ENCODE measurements at regions not wholly inside any gene's neighbourhood (a gene's known extent, or its start where the extent isn't known, plus 50 kb on each side); places are given as distances from the start of the nearest gene placed in this dataset.

DNA sequence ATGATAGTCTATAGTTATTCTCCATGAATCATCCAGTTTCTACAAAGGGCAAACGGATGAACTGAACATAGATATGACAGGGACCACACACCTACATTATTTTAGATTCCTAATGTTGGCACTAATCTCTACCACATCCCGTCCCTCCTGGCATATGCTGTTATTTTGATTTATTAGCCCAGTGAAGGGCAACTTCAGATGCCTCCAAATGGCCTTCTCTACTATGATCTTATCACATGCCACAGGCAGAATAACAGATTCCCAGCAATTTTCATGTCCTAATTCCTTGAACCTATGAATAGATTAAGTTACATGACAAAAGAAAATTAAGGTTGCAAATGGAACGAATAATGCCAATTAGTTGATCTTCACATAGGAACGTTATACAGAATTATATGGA, 474.7 kb downstream of the ANKRD7 start:
- no peaks in the 10 kb centered on the region for H3K9me3 ChIP-seq
- ATAC-seq = no peak
- no peaks in the 10 kb centered on the region for H3K27me3 ChIP-seq
- no peak overlapping the region for H3K27ac ChIP-seq
- intact Hi-C loops (cut with DNase I) = no loop called here
- no peaks in the 10 kb centered on the region for H3K4me1 ChIP-seq
- TF ChIP-seq, protein P1, sequence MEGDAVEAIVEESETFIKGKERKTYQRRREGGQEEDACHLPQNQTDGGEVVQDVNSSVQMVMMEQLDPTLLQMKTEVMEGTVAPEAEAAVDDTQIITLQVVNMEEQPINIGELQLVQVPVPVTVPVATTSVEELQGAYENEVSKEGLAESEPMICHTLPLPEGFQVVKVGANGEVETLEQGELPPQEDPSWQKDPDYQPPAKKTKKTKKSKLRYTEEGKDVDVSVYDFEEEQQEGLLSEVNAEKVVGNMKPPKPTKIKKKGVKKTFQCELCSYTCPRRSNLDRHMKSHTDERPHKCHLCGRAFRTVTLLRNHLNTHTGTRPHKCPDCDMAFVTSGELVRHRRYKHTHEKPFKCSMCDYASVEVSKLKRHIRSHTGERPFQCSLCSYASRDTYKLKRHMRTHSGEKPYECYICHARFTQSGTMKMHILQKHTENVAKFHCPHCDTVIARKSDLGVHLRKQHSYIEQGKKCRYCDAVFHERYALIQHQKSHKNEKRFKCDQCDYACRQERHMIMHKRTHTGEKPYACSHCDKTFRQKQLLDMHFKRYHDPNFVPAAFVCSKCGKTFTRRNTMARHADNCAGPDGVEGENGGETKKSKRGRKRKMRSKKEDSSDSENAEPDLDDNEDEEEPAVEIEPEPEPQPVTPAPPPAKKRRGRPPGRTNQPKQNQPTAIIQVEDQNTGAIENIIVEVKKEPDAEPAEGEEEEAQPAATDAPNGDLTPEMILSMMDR (IDR thresholded peaks at IDR 0.05) = no peak
- no peak overlapping the region for H3K4me3 ChIP-seq
- DNase-seq = no peak
- no peaks in the 10 kb centered on the region for H3K36me3 ChIP-seq

DNA sequence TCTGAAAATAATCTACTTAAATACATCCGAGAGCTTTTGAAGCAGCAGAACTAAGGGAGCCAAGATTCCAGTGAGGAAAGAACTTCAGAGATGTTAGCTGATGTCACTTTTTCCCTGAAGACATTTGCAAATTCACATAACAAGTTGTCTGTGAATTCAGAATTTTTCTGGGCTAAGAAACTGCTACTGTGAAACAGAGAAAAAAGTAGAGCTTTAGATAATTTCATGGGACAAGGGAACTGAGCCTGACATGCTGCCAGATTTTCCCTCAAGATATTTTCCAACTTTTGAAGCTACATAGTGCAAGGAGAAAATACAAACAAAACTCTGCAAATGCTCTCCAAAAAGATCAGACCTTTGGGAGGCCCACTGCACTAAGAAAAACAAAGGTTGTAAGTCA, 484.2 kb downstream of the ANKRD7 start:
- Histone ChIP-seq H3K4me1 (no peaks in the 10 kb centered on the region), H3K36me3 (no peaks in the 10 kb centered on the region), H3K4me3 (no peak overlapping the region), H3K27me3 (no peaks in the 10 kb centered on the region), H3K9me3 (no peaks in the 10 kb centered on the region), H3K27ac (no peak overlapping the region)
- TF ChIP-seq, protein P1 (IDR thresholded peaks at IDR 0.05) = no peak
- peak in 1 of 4 donors; percentile 5 for DNase-seq
- intact Hi-C loops (cut with DNase I) = no loop called here
- ATAC-seq = no peak

DNA sequence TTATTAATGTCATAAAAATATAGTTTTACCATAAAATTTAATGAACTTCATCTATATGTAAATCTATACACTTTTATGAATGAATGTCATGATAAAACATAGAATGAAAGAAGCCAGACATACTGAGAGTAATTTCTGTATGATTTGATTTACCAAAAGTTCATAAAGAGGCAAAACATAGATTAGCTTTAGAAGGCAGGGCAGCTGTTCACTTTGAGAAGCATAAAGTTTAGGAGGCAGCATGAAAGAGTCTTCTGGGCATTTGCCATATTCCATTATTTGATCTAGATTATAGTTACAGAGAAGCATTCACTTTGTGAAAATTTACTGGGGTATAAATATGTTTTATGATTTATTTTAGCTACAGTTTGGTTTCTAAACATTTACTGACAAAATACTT, 487.2 kb downstream of the ANKRD7 start:
- Histone ChIP-seq H3K4me1 (no peaks in the 10 kb centered on the region), H3K27ac (no peak overlapping the region), H3K27me3 (no peaks in the 10 kb centered on the region), H3K36me3 (no peaks in the 10 kb centered on the region), H3K9me3 (no peaks in the 10 kb centered on the region), H3K4me3 (no peak overlapping the region)
- TF ChIP-seq, protein P1 (IDR thresholded peaks at IDR 0.05) = no peak
- intact Hi-C loops (cut with DNase I) = no loop called here
- ATAC-seq (no peak), DNase-seq (no peak)

DNA sequence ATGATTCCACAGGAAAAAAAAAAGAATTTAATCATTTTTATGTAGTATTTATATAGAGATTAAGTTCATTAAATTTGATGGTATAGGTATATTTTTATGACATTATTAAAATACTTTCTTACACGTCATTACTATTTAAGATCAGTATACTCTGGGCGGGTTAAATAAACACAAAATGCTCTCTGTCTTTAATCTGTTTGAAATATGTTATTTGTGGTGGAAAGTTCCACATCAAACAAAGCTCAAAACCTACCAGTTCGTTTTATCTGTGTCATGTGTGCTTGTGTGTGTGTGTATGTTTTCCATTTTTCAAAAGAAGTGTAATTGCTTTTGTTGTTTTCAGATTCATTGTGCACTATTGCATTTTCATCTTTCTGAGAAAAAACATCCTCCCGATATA, 488.5 kb downstream of the ANKRD7 start:
- DNase-seq (no peak), ATAC-seq (no peak)
- H3K9me3 ChIP-seq = no peaks in the 10 kb centered on the region
- H3K27me3 ChIP-seq = no peaks in the 10 kb centered on the region
- H3K27ac ChIP-seq = no peak overlapping the region
- no peak overlapping the region for H3K4me3 ChIP-seq
- H3K4me1 ChIP-seq = no peaks in the 10 kb centered on the region
- intact Hi-C loops (cut with DNase I) = no loop called here
- TF ChIP-seq, protein P1 (IDR thresholded peaks at IDR 0.05) = no peak
- no peaks in the 10 kb centered on the region for H3K36me3 ChIP-seq

DNA sequence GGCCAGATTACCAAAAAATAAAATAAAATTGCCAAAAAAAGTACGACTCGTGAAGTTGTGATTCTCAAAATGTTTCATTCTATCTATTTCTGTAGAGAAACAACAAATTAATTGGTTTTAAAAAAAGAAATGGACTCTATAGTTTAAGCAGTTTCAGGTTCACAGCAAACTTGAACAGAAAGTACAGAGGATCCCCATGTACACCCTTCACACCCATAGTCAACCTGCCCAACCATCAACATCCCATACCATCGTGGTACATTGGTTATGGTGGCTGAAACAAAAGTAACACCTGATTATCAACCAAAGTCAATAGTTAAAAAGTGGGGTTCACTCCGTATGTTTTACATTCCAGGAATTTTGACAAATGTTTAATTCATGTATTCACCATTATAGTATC, 496.1 kb downstream of the ANKRD7 start:
- H3K27me3 ChIP-seq = no peaks in the 10 kb centered on the region
- ATAC-seq = no peak
- TF ChIP-seq, protein P1 (IDR thresholded peaks at IDR 0.05) = no peak
- H3K36me3 ChIP-seq = no peaks in the 10 kb centered on the region
- no peak overlapping the region for H3K27ac ChIP-seq
- H3K4me1 ChIP-seq = no peaks in the 10 kb centered on the region
- intact Hi-C loops (cut with DNase I) = no loop called here
- no peak overlapping the region for H3K4me3 ChIP-seq
- H3K9me3 ChIP-seq = no peaks in the 10 kb centered on the region
- no peak for DNase-seq
